B cell (primary cell): ENCODE measurements at regions not wholly inside any gene's neighbourhood (a gene's known extent, or its start where the extent isn't known, plus 50 kb on each side); places are given as distances from the start of the nearest gene placed in this dataset.

ENCODE experiments used
- EZH2 ChIP-seq: IDR thresholded peaks from 2 replicates; pipeline ENCODE4 v1.6.1; 2012; ENCODE audit warnings: borderline replicate concordance, low read depth, mild to moderate bottlenecking, moderate library complexity, low read length; ENCODE audit not compliant: insufficient read depth, poor library complexity, severe bottlenecking
- TF ChIP-seq, protein P1 (sequence below): fragments of 200-600 bp; IDR thresholded peaks from one replicate; pipeline ENCODE4 v1.8.0; 2022; ENCODE audit warnings: antibody characterized with exemption, mild to moderate bottlenecking

DNA sequence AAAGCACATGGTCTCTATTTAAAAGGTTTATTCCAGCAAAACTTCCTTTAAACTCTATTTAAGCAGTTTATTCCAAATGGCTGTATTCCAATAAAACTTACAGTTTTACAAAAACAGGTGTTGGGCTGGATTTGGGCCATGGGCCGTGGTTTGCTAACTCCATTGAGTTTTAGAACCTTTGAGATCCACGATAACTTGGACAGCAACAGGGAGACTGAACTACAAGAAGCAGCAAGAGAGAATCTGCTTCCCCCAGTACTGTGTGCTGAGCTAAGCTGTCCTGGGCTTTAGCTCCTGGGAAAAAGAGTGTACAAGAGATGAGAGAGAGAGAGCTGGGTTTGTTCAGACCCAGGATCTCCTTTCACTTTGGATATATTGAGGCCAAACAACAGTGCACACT lies 204.0 kb upstream of the CELF2 start:
- TF ChIP-seq, protein P1, sequence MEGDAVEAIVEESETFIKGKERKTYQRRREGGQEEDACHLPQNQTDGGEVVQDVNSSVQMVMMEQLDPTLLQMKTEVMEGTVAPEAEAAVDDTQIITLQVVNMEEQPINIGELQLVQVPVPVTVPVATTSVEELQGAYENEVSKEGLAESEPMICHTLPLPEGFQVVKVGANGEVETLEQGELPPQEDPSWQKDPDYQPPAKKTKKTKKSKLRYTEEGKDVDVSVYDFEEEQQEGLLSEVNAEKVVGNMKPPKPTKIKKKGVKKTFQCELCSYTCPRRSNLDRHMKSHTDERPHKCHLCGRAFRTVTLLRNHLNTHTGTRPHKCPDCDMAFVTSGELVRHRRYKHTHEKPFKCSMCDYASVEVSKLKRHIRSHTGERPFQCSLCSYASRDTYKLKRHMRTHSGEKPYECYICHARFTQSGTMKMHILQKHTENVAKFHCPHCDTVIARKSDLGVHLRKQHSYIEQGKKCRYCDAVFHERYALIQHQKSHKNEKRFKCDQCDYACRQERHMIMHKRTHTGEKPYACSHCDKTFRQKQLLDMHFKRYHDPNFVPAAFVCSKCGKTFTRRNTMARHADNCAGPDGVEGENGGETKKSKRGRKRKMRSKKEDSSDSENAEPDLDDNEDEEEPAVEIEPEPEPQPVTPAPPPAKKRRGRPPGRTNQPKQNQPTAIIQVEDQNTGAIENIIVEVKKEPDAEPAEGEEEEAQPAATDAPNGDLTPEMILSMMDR = no peak
- TF ChIP-seq EZH2 = no peak
